Neural crest cell (in vitro differentiated cells): ENCODE measurements at regions not wholly inside any gene's neighbourhood (a gene's known extent, or its start where the extent isn't known, plus 50 kb on each side); places are given as distances from the start of the nearest gene placed in this dataset.

ENCODE experiments used
- DNase-seq: peaks from one replicate; pipeline ENCODE4 v3.0.0; 2021; ENCODE audit warnings: low read depth, mixed read lengths, low spot score
- H3K27ac Mint-ChIP-seq: one replicate; pipeline ENCODE4 v1.8.0; 2021; ENCODE audit warnings: mild to moderate bottlenecking, mixed read lengths; ENCODE audit not compliant: unreplicated experiment
- H3K27me3 Mint-ChIP-seq: 2 replicates; pipeline ENCODE4 v1.8.0; 2021; ENCODE audit warnings: low read depth, mild to moderate bottlenecking, mixed read lengths
- H3K36me3 Mint-ChIP-seq: 2 replicates; pipeline ENCODE4 v1.8.0; 2021; ENCODE audit warnings: low read depth, mild to moderate bottlenecking, mixed read lengths
- H3K4me1 Mint-ChIP-seq: 2 replicates; pipeline ENCODE4 v1.8.0; 2021; ENCODE audit warnings: mixed read lengths
- H3K4me3 Mint-ChIP-seq: one replicate; pipeline ENCODE4 v1.8.0; 2021; ENCODE audit warnings: mild to moderate bottlenecking, mixed read lengths
- H3K9me3 Mint-ChIP-seq: 2 replicates; pipeline ENCODE4 v1.8.0; 2021; ENCODE audit warnings: mixed read lengths
- TF ChIP-seq, protein P1 (sequence below): fragments of 200-600 bp; sonication (generic); conservative IDR thresholded peaks from 2 replicates; pipeline ENCODE4 v1.5.0; 2021; ENCODE audit warnings: antibody characterized with exemption, mild to moderate bottlenecking

DNA sequence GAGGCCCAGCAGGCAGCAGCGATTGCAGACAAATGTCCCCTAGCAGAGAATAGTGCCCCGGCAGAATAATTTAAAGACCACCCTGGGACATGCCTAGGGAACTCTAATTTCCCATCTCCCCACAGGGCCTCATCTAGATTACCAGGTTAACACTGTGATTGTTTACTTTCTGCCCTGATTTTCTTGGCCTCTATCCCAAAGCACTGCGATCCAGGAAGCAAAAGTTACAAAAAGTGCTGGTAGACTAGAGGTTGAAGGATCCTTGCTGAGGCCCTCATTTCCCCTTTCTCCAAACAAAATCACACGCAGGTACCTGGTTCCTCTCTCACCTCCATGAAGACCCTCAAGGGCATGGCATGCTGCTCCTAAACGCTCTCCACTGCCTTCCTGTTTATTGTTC lies 229.7 kb downstream of the C1orf94 start:
- Mint-ChIP-seq H3K4me1 (no peaks in the 10 kb centered on the region), H3K27me3 (peaks cover 5% of the 10 kb centered on the region), H3K27ac (no peak overlapping the region), H3K4me3 (no peak overlapping the region), H3K36me3 (no peaks in the 10 kb centered on the region), H3K9me3 (peaks cover 2% of the 10 kb centered on the region)
- TF ChIP-seq, protein P1, sequence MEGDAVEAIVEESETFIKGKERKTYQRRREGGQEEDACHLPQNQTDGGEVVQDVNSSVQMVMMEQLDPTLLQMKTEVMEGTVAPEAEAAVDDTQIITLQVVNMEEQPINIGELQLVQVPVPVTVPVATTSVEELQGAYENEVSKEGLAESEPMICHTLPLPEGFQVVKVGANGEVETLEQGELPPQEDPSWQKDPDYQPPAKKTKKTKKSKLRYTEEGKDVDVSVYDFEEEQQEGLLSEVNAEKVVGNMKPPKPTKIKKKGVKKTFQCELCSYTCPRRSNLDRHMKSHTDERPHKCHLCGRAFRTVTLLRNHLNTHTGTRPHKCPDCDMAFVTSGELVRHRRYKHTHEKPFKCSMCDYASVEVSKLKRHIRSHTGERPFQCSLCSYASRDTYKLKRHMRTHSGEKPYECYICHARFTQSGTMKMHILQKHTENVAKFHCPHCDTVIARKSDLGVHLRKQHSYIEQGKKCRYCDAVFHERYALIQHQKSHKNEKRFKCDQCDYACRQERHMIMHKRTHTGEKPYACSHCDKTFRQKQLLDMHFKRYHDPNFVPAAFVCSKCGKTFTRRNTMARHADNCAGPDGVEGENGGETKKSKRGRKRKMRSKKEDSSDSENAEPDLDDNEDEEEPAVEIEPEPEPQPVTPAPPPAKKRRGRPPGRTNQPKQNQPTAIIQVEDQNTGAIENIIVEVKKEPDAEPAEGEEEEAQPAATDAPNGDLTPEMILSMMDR = no peak
- no peak for DNase-seq

DNA sequence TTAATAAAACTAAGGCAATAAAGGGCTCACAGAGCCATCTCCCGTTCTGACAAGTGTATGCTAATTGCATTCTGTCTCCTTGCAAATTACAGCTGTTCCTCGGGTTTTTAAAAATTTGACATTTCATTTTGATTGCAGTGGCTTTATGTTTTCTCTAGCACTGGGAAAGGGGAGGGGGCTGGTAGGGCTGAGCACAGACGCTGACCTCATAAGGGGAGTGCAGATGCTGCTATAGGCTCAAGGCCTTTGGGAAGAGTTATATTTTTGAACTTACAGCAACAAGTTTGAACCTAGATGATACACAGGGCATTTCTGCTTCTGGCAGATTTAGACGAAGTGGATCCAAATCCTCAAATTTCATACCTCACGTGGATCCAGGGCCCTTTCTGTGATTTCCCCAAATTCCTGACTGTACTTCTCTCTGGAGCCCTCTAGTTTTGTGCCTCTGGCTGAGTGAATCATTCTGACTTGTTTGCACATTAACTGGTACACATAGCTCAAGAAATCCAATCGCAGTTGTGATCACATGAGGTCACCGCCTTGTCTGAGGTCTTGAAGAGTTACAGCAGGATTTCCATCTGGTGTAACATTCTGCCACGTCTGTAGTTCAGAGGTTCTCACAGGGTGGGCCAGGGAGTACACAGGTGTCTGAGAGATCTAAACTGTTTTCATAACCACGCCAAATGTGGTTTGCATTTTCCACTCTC lies 230.3 kb downstream of the C1orf94 start:
- H3K4me3 Mint-ChIP-seq = no peak overlapping the region
- H3K36me3 Mint-ChIP-seq = no peaks in the 10 kb centered on the region
- TF ChIP-seq, protein P1 = no peak
- H3K9me3 Mint-ChIP-seq = peaks cover 2% of the 10 kb centered on the region
- no peaks in the 10 kb centered on the region for H3K4me1 Mint-ChIP-seq
- no peak overlapping the region for H3K27ac Mint-ChIP-seq
- no peak for DNase-seq
- H3K27me3 Mint-ChIP-seq = peaks cover 5% of the 10 kb centered on the region

DNA sequence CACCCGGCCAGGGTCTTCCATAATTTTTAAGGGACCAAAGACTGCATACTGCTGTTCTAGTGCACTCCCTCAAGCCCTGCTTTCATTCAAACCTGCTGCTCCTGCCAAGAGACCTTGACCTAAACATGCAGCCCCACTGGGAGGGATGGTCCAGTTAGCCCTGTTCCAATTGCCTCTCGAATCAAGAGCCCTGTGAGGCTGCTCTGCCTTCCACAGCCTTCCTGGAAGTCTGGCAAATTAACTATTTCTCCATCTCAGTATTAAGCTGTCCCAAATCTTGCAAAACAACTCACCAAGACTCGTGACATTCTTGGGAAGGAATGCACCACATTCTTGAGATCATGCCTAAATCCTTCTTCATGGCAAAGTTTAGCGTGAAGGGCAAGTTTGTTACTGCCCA lies 231.3 kb downstream of the C1orf94 start:
- Mint-ChIP-seq H3K4me1 (no peaks in the 10 kb centered on the region), H3K9me3 (peaks cover 2% of the 10 kb centered on the region), H3K27ac (no peak overlapping the region), H3K4me3 (no peak overlapping the region), H3K27me3 (peaks cover 5% of the 10 kb centered on the region), H3K36me3 (no peaks in the 10 kb centered on the region)
- TF ChIP-seq, protein P1 = no peak
- DNase-seq = no peak

DNA sequence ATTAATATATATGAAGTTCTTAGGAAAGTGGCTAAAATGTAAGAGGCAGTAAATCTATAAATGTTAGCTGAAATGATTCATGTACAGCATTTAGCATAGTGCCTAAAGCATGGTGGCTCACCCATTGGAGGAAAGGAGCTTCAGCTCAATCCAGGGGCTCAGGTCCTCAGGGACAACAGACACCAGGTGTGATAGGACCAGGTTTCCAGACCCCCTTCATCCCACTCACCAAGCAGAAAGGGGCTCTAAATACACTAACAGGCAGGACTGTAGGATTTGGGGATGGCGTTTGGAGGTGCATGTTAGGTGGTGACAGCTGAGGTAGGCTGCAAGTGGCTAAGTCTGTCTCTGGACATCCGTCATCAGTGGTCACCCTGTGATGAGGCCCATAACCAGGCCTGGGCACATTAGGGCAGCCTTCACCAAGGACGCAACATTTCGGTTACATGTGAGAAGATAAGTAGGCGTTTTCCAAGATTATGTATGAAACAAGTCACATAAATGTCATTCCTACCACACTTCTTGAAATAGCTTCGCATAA lies 233.1 kb downstream of the C1orf94 start:
- Mint-ChIP-seq H3K4me3 (no peak overlapping the region), H3K27ac (no peak overlapping the region), H3K36me3 (no peaks in the 10 kb centered on the region), H3K4me1 (no peaks in the 10 kb centered on the region), H3K27me3 (peaks cover 5% of the 10 kb centered on the region), H3K9me3 (peaks cover 2% of the 10 kb centered on the region)
- TF ChIP-seq, protein P1 = no peak
- no peak for DNase-seq

DNA sequence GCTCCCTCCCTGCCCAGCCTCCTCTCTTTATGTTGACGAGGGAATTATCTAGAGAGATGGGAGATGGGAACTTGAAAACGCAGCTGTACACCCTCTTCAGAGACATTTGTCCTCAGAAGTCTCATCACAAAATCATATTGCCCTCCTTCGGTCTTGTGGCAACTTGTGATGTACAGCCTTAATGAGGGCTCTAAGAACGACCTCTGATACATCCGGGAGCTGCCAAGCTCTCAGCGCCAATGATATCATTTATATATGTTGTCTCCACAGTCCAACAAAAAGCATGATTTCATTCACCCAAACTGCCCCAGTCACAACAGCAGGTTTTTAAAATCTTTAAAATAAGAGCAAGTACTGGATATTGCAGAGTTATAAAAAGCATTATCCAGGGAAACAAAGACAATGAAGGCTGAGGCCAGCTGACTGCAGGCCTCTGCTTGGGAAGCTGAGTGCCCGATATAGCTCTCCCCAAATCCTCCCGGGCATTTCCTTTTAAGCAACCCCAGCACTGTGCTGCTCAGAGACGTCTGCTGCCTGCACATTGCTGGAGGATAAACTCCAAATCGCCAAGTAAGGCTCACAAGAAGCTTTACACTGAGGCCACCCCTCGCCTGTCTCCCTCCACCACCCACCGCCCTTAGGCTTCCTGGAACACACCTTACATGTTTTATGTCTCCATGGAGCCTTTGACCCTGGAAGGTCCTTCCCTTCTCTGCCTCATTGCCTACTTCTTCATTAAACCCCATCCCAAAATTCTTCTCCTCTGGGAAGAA lies 236.1 kb downstream of the C1orf94 start:
- H3K36me3 Mint-ChIP-seq = no peaks in the 10 kb centered on the region
- no peak overlapping the region for H3K4me3 Mint-ChIP-seq
- H3K27ac Mint-ChIP-seq = no peak overlapping the region
- H3K27me3 Mint-ChIP-seq = peaks cover 17% of the 10 kb centered on the region
- no peaks in the 10 kb centered on the region for H3K4me1 Mint-ChIP-seq
- no peak for DNase-seq
- peaks cover 2% of the 10 kb centered on the region for H3K9me3 Mint-ChIP-seq
- TF ChIP-seq, protein P1 = no peak
